Fibroblast of mammary gland (primary cell): ENCODE measurements at regions not wholly inside any gene's neighbourhood (a gene's known extent, or its start where the extent isn't known, plus 50 kb on each side); places are given as distances from the start of the nearest gene placed in this dataset.

Source experiments
- DNase-seq: peaks from one replicate; pipeline ENCODE4 v3.0.0-alpha.2; 2010; ENCODE audit warnings: low read depth
- H3K4me3 ChIP-seq: 2 replicates; pipeline ENCODE4 v1.5.1; 2011; ENCODE audit warnings: low read depth, mild to moderate bottlenecking, low read length, moderate library complexity; ENCODE audit not compliant: control insufficient read depth
- CTCF ChIP-seq: conservative IDR thresholded peaks from 2 replicates; pipeline ENCODE4 v1.5.1; 2011; ENCODE audit warnings: low read depth, low read length, inconsistent platforms; ENCODE audit not compliant: control insufficient read depth, insufficient read depth

- no peak for TF ChIP-seq CTCF
- no peak overlapping the region for H3K4me3 ChIP-seq
- DNase-seq, result no peak
Measured at GRCh38 chr10:130480491-130480890, 344.3 kb downstream of the GLRX3 start.

GRCh38 chr10:130481076-130481930 lies 345.1 kb downstream of the GLRX3 start:
- DNase-seq, result no peak
- TF ChIP-seq CTCF, result no peak
- H3K4me3 ChIP-seq, result no peak overlapping the region

GRCh38 chr10:130481936-130482335 lies 345.7 kb downstream of the GLRX3 start:
- DNase-seq, result no peak
- no peak for TF ChIP-seq CTCF
- no peak overlapping the region for H3K4me3 ChIP-seq

- DNase-seq, result no peak
- H3K4me3 ChIP-seq, result no peak overlapping the region
- no peak for TF ChIP-seq CTCF
Measured at GRCh38 chr10:130483691-130484467, 347.7 kb downstream of the GLRX3 start.

- no peak for TF ChIP-seq CTCF
- no peak overlapping the region for H3K4me3 ChIP-seq
Measured at GRCh38 chr10:130484468-130485180, 348.4 kb downstream of the GLRX3 start.

GRCh38 chr10:130485236-130485957 lies 349.2 kb downstream of the GLRX3 start:
- no peak for DNase-seq
- no peak overlapping the region for H3K4me3 ChIP-seq
- TF ChIP-seq CTCF, result no peak

More at GRCh38 chr10:130484468-130485180, 348.4 kb downstream of the GLRX3 start:
- DNase-seq, result no peak
